Mesenchymal stem cell (in vitro differentiated cells and primary cell): ENCODE measurements at regions not wholly inside any gene's neighbourhood (a gene's known extent, or its start where the extent isn't known, plus 50 kb on each side); places are given as distances from the start of the nearest gene placed in this dataset.

Experiments
- DNase-seq: peaks from one replicate; pipeline ENCODE4 v3.0.0-alpha.2; 2013
- H2AFZ ChIP-seq: one replicate; pipeline ENCODE4 v1.6.1; 2013; ENCODE audit warnings: low read depth, mild to moderate bottlenecking, control low read depth, inconsistent platforms, low read length, moderate library complexity
- H2AK5ac ChIP-seq: 2 replicates; pipeline ENCODE4 v1.6.1; 2013; ENCODE audit warnings: low read length, moderate library complexity, mild to moderate bottlenecking, inconsistent platforms; ENCODE audit not compliant: severe bottlenecking
- H2BK120ac ChIP-seq: one replicate; pipeline ENCODE4 v1.6.1; 2013; ENCODE audit warnings: low read depth, mild to moderate bottlenecking, inconsistent platforms, low read length, moderate library complexity
- H2BK12ac ChIP-seq, 2 experiments: one replicate each; pipeline ENCODE4 v1.6.1; 2013; ENCODE audit warnings: inconsistent platforms in 2 of 2, low read length in 2 of 2, mild to moderate bottlenecking in 2 of 2, moderate library complexity in 2 of 2, control low read depth in 1 of 2
- H2BK15ac ChIP-seq: one replicate; pipeline ENCODE4 v1.6.1; 2013; ENCODE audit warnings: mild to moderate bottlenecking, low read depth, inconsistent platforms; ENCODE audit not compliant: poor library complexity, severe bottlenecking
- H2BK5ac ChIP-seq: 2 replicates; pipeline ENCODE4 v1.6.1; 2013; ENCODE audit warnings: low read depth, mild to moderate bottlenecking, low read length, control low read depth, inconsistent platforms; ENCODE audit not compliant: poor library complexity, severe bottlenecking
- H3K14ac ChIP-seq, 2 experiments: one replicate each; pipeline ENCODE4 v1.6.1; 2013; ENCODE audit warnings: inconsistent platforms in 2 of 2, low read length in 2 of 2, control low read depth in 1 of 2, mild to moderate bottlenecking in 1 of 2, moderate library complexity in 1 of 2
- H3K18ac ChIP-seq, 2 experiments: one replicate each; pipeline ENCODE4 v1.6.1; 2013; ENCODE audit warnings: inconsistent platforms in 2 of 2, low read length in 2 of 2, control low read depth in 1 of 2, low read depth in 1 of 2, mild to moderate bottlenecking in 1 of 2
- H3K23ac ChIP-seq, 2 experiments: one replicate each; pipeline ENCODE4 v1.6.1; 2013; ENCODE audit warnings: inconsistent platforms in 2 of 2, low read length in 2 of 2, mild to moderate bottlenecking in 2 of 2, moderate library complexity in 2 of 2, control low read depth in 1 of 2
- H3K27ac ChIP-seq: 2 replicates; pipeline ENCODE4 v1.5.1; 2013; ENCODE audit warnings: mild to moderate bottlenecking, moderate library complexity, low read length, control low read depth, inconsistent platforms; ENCODE audit not compliant: poor library complexity, severe bottlenecking
- H3K27me3 ChIP-seq, 2 experiments: 2 replicates each; pipeline versions ENCODE4 v1.6.1 to v1.7.0; 2013; ENCODE audit warnings: low read length in 2 of 2, mild to moderate bottlenecking in 2 of 2, moderate library complexity in 2 of 2, control low read depth in 1 of 2, inconsistent platforms in 1 of 2; ENCODE audit not compliant: control insufficient read depth in 1 of 2, insufficient read depth in 1 of 2
- H3K36me3 ChIP-seq, 2 experiments: 2 replicates each; pipeline versions ENCODE4 v1.6.1 to v1.7.0; 2013; ENCODE audit warnings: low read length in 2 of 2, control low read depth in 1 of 2, inconsistent platforms in 1 of 2, low read depth in 1 of 2, mild to moderate bottlenecking in 1 of 2; ENCODE audit not compliant: insufficient read depth in 2 of 2, control insufficient read depth in 1 of 2
- H3K4ac ChIP-seq, 2 experiments: one replicate each; pipeline ENCODE4 v1.6.1; 2013; ENCODE audit warnings: inconsistent platforms in 2 of 2, low read length in 2 of 2, mild to moderate bottlenecking in 2 of 2, moderate library complexity in 2 of 2, control low read depth in 1 of 2, low read depth in 1 of 2
- H3K4me1 ChIP-seq: 2 replicates; pipeline ENCODE4 v1.6.1; 2013; ENCODE audit warnings: low read depth, low read length, control low read depth; ENCODE audit not compliant: control insufficient read depth, insufficient read depth
- H3K4me2 ChIP-seq: 2 replicates; pipeline ENCODE4 v1.6.1; 2013; ENCODE audit warnings: low read length, mild to moderate bottlenecking, inconsistent platforms; ENCODE audit not compliant: poor library complexity, severe bottlenecking
- H3K4me3 ChIP-seq, 2 experiments: 2 replicates each; pipeline versions ENCODE4 v1.5.1 to v1.7.0; 2013; ENCODE audit warnings: low read length in 2 of 2, mild to moderate bottlenecking in 2 of 2, control low read depth in 1 of 2, low read depth in 1 of 2; ENCODE audit not compliant: insufficient read depth in 1 of 2
- H3K79me1 ChIP-seq: replicated peaks from 2 replicates; pipeline ENCODE4 v1.6.1; 2013; ENCODE audit warnings: mild to moderate bottlenecking, control low read depth, low read length, inconsistent platforms; ENCODE audit not compliant: poor library complexity, severe bottlenecking
- H3K9ac ChIP-seq: 2 replicates; pipeline ENCODE4 v1.7.0; 2013; ENCODE audit warnings: mild to moderate bottlenecking, low read length, moderate library complexity
- H3K9me3 ChIP-seq: 2 replicates; pipeline ENCODE4 v1.7.0; 2013; ENCODE audit warnings: mild to moderate bottlenecking, low read length; ENCODE audit not compliant: control insufficient read depth
- H4K8ac ChIP-seq: one replicate; pipeline ENCODE4 v1.6.1; 2013; ENCODE audit warnings: inconsistent platforms, mild to moderate bottlenecking, low read length, moderate library complexity
- H4K91ac ChIP-seq: one replicate; pipeline ENCODE4 v1.6.1; 2013; ENCODE audit warnings: mild to moderate bottlenecking, low read length, inconsistent platforms
- WGBS: methylation state at CpG from one replicate; pipeline ENCODE4 v1.1.7; 2013; ENCODE audit warnings: mixed read lengths; 5-methylcytosine and 5-hydroxymethylcytosine counted together

GRCh38 chr13:63540061-63540460, 2124.4 kb upstream of the PCDH20 start:
- H3K79me1 ChIP-seq = no peaks in the 10 kb centered on the region
- H3K14ac ChIP-seq = no peak overlapping the region
- H2AFZ ChIP-seq = no peak overlapping the region
- H3K9me3 ChIP-seq = peaks cover 3% of the 10 kb centered on the region
- H3K4me2 ChIP-seq = no peak overlapping the region
- no peak overlapping the region for H3K27ac ChIP-seq
- no peak overlapping the region for H3K23ac ChIP-seq
- no peak overlapping the region for H2BK15ac ChIP-seq
- no peak for DNase-seq
- no peaks in the 10 kb centered on the region for H3K27me3 ChIP-seq
- no peak overlapping the region for H2BK120ac ChIP-seq
- no peak overlapping the region for H3K9ac ChIP-seq
- no peak overlapping the region for H2AK5ac ChIP-seq
- no peak overlapping the region for H3K4ac ChIP-seq
- no peak overlapping the region for H2BK12ac ChIP-seq
- no peak overlapping the region for H4K8ac ChIP-seq
- H3K4me1 ChIP-seq = no peaks in the 10 kb centered on the region
- H3K36me3 ChIP-seq = no peaks in the 10 kb centered on the region
- no peak overlapping the region for H2BK5ac ChIP-seq
- no peak overlapping the region for H4K91ac ChIP-seq
- H3K18ac ChIP-seq = no peak overlapping the region
- no CpG with 5 or more reads among the region's 1 CpG for WGBS
- no peak overlapping the region for H3K4me3 ChIP-seq

GRCh38 chr13:63517371-63517770, 2101.7 kb upstream of the PCDH20 start:
- Histone ChIP-seq H2AFZ (no peak overlapping the region), H3K79me1 (no peaks in the 10 kb centered on the region), H2BK12ac (no peak overlapping the region), H2BK120ac (no peak overlapping the region), H4K91ac (no peak overlapping the region), H3K4ac (no peak overlapping the region), H4K8ac (no peak overlapping the region), H3K14ac (no peak overlapping the region), H3K27me3 (no peaks in the 10 kb centered on the region), H3K18ac (no peak overlapping the region), H3K23ac (no peak overlapping the region), H3K36me3 (no peaks in the 10 kb centered on the region), H3K9me3 (peaks cover 5% of the 10 kb centered on the region), H3K4me2 (no peak overlapping the region), H3K9ac (no peak overlapping the region), H3K4me3 (no peak overlapping the region), H2AK5ac (no peak overlapping the region), H2BK5ac (no peak overlapping the region), H3K4me1 (no peaks in the 10 kb centered on the region), H2BK15ac (no peak overlapping the region), H3K27ac (no peak overlapping the region)
- no peak for DNase-seq
- 82% methylated on average over 9 of the region's 9 CpGs for WGBS

- H3K4me1 ChIP-seq = no peaks in the 10 kb centered on the region
- no peaks in the 10 kb centered on the region for H3K79me1 ChIP-seq
- H3K9me3 ChIP-seq = peaks cover 5% of the 10 kb centered on the region
- no peak overlapping the region for H4K91ac ChIP-seq
- H2AK5ac ChIP-seq = no peak overlapping the region
- no peak for DNase-seq
- no peak overlapping the region for H3K23ac ChIP-seq
- no peaks in the 10 kb centered on the region for H3K36me3 ChIP-seq
- 74% methylated on average over 1 of the region's 1 CpG for WGBS
- no peak overlapping the region for H3K27ac ChIP-seq
- H4K8ac ChIP-seq = no peak overlapping the region
- H2AFZ ChIP-seq = no peak overlapping the region
- H3K4ac ChIP-seq = no peak overlapping the region
- no peak overlapping the region for H3K4me2 ChIP-seq
- H2BK120ac ChIP-seq = no peak overlapping the region
- no peaks in the 10 kb centered on the region for H3K27me3 ChIP-seq
- no peak overlapping the region for H2BK15ac ChIP-seq
- no peak overlapping the region for H2BK12ac ChIP-seq
- no peak overlapping the region for H3K9ac ChIP-seq
- H3K4me3 ChIP-seq = no peak overlapping the region
- no peak overlapping the region for H3K18ac ChIP-seq
- no peak overlapping the region for H2BK5ac ChIP-seq
- no peak overlapping the region for H3K14ac ChIP-seq
Measured at GRCh38 chr13:63516124-63516523, 2100.5 kb upstream of the PCDH20 start.

- Histone ChIP-seq H3K27me3 (no peaks in the 10 kb centered on the region), H3K4ac (no peak overlapping the region), H3K18ac (no peak overlapping the region), H4K91ac (no peak overlapping the region), H2BK120ac (no peak overlapping the region), H3K79me1 (no peaks in the 10 kb centered on the region), H3K14ac (no peak overlapping the region), H3K4me3 (no peak overlapping the region), H3K27ac (no peak overlapping the region), H2BK12ac (no peak overlapping the region), H3K9me3 (peaks cover 5% of the 10 kb centered on the region), H2BK15ac (no peak overlapping the region), H2BK5ac (no peak overlapping the region), H2AFZ (no peak overlapping the region), H3K4me1 (no peaks in the 10 kb centered on the region), H3K36me3 (no peaks in the 10 kb centered on the region), H3K4me2 (no peak overlapping the region), H2AK5ac (no peak overlapping the region), H3K23ac (no peak overlapping the region), H3K9ac (no peak overlapping the region), H4K8ac (no peak overlapping the region)
- WGBS = 50% methylated on average over 1 of the region's 2 CpGs
- DNase-seq = no peak
Measured at GRCh38 chr13:63514886-63515285, 2099.2 kb upstream of the PCDH20 start.
